Frontal cortex (tissue), 3 donors: ENCODE measurements at regions not wholly inside any gene's neighbourhood (a gene's known extent, or its start where the extent isn't known, plus 50 kb on each side); places are given as distances from the start of the nearest gene placed in this dataset.
"Not testable (repeated sequence)": the region's sequence is repeated elsewhere in the genome, so short reads cannot be mapped to it uniquely, and the experiment has no call there.

Source experiments
- DNase-seq, 2 donors: peaks; one replicate each; pipeline ENCODE4 v3.0.0; 2012; ENCODE audit warnings: low spot score in 2 of 2
- FAIRE-seq: peaks from 2 replicates; lab custom pipeline; 2012; peaks lifted over from hg19 to GRCh38; lab: Jason Lieb, UNC
- donor health status: control.
- donor health status: control.
- donor health status: control.

DNA sequence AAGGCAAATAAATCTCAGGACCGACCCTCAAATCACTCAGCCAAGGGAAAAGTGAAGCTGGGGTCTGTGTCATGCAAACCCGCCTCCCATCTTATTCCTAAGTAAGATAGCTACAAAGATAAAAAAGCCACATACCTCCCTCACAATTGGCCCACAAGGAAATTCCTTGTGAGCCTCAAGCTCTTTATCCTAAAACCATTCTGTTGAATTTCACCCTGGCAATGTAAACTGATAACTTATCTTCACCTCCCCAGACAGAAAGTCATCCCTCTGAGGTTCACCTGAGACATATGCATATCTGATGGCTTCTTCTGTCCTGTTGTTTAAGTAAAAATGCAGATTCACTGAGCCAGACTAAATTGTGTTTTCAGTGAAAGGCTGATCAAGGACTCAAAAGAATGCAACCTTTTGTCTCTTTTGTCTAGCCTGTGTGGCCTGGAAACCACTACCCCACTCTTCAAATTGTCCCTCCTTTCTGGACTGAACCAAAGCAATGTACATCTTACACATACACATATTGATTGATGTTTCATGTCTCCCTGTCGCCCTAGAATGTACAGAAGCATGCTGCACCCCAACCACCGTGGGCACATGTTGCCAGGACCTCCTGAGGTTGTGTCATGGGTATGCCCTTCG lies 91.3 kb downstream of the MFAP3L start:
- no peak for DNase-seq
- no peak for FAIRE-seq

DNA sequence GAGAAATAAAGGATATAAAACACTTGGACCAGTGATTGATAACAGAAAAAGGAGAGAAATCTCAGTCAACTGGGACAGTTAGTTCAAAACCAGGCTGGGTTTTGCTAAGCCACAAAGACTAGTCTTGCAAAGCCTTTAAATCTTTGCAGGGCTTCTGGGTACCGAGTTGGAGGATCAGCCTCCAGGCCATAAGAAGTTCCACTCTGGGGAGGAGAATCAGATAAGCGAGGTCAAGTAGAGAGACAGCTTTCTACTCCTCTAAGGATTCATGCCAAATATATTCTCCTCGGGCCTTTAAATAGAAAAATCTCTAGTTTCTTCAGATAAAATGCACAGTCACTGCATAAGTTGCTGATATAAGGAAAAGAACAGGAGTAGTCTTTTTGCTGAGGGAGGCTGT lies 92.7 kb downstream of the MFAP3L start:
- no peak for FAIRE-seq

DNA sequence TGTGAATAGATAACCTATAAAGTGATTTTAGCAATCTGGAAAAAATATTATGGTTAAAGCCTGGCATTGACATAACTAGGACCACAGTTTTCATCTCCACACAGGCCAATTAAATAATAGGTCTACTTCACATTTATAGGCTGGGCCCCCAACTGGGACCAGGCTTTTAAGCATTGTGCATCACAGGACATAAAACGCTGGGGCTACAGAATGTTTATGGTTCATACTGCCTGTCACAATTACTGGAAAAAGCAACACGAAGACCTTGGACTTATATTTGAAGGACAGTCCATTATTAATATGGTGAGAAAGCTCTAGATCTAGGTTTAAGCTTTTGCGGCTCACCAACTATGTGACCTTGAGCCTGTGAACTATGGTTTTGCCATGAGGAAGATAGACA lies 94.2 kb downstream of the MFAP3L start:
- FAIRE-seq (no peak), DNase-seq (no peak)

More for the DNA sequence above, 92.7 kb downstream of the MFAP3L start:
- DNase-seq: no peak

DNA sequence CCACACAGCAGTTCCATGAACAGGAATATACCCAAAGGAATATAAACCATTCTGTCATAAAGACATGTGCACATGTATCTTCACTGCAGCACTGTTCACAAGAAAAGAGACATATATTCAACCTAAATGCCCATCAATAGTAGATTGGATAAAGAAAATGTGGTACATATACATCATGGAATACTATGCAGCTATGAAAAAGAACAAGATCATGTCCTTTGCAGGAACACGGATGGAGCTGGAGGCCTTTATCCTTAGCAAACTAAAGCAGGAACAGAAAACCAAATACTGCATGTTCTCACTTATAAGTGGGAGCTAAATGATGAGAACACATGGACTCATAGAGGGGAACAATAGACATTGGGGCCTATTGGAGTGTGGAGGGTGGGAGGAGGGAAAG lies 95.4 kb downstream of the MFAP3L start:
- not testable (repeated sequence) for DNase-seq, FAIRE-seq

DNA sequence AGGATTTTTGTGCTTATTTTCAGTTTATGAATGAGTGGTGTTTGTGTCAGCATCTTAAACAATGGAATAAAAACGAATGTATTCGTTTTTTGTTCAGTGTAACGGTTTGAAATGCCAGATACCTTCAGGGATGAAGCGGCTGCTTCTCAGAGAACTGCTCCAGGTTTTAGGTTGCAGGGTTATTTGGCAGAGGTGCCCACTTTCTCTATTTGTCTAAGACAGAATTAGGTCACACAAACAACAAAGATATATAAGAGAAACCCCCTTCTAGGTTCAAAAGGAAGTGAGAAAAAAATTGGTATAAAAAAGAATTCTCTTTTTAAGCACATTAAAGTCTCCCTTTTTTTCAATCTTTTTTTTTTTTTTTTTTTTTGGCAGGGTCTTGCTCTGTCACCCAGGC lies 98.9 kb downstream of the MFAP3L start:
- FAIRE-seq: no peak
- DNase-seq: no peak

DNA sequence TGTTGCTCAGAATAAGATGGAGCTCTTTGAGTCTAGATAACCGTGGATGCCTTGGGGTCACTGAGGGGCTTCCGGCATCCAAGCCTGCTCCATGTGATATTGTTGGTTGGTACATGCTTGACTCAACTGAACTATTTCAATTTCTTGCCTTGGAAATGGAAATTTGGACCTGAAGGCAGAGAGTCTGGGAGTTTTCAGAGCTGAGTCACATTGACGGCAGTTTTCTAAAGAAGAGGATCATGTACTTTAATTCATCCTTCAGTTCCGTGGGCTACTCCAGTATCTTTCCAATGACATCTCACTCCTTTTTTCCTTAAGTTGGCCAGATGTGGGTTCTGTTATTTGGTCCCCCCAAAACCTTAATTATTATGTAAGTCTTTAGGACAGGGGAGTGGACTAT lies 100.5 kb downstream of the MFAP3L start:
- FAIRE-seq: no peak
- no peak for DNase-seq

GRCh38 chr4:169922632-169923276 lies 103.4 kb downstream of the MFAP3L start:
- DNase-seq (no peak), FAIRE-seq (no peak)

DNA sequence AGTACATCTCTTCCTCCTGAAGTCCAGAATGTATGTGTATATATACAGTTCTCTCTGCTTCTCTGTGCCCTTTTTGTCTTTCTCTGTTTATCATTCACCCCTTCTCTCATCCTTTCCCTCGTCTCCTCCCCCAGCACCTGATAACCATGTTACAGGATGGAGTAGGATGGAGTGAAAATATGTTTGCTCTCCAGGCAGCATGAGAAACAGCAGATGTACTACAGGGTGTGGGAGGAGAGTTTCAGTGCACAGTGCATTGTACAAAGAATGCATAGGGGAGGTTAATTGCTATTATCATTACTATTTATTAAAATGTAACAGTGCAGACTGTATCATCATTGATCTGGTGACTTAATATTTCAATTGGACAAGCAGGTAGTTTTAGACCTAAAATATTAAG lies 104.5 kb downstream of the MFAP3L start:
- no peak for DNase-seq
- FAIRE-seq: no peak

DNA sequence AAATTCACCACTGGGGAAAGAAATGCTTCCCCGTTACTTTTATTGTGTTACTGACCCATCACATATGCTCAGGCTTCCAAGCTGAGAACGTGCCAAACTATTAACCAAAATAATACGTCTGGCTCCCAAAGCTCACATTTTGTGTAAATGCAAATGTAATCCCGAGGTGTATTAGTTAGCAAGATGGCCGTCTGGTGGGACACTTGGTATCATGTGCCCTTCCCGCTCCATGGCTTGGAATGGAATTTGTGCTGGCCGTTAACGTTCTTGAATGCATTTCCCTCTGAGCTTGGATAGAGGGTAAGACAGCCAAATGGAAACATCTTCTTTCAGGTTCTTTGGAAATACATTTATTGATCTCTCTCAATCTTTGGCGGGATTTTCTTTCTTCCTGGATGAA lies 105.0 kb downstream of the MFAP3L start:
- no peak for DNase-seq
- FAIRE-seq: no peak

DNA sequence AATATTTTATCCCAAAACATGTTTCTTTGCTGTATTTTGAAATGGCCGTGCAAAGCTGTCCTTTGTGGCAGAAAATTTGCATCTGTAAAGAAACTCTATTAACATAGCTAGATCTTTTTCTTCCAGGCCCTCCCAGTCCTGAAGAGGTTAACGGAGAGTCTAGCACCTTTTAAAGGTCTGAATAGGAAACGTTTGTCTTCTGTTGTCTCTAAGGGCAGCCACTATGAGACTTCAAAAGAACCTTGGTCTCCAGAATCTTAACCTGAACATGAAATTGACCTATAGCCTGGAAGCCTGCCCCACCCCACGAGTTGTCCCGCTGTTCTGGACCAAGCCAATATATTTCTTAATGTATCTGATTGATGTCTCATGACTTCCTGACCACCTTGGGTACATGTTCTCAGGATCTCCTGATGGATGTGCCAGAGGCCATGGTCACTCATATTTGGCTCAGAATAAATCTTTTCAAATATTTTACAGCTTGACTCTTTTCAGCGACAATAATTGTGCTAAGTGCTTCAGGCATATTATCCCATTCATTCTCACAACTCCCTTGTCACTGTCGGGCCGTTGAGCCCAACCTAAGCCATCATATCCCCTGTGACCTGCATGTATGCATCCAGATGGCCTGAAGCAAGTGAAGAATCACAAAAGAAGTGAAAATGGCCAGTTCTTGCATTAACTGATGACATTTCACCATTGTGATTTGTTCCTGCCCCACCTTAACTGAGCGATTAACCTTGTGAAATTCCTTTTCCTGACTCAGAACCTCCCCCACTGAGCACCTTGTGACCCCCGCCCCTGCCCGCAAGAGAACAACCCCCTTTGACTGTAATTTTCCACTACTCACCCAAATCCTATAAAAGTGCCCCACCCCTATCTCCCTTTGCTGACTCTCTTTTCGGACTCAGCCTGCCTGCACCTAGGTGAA lies 106.7 kb downstream of the MFAP3L start:
- not testable (repeated sequence) for FAIRE-seq

DNA sequence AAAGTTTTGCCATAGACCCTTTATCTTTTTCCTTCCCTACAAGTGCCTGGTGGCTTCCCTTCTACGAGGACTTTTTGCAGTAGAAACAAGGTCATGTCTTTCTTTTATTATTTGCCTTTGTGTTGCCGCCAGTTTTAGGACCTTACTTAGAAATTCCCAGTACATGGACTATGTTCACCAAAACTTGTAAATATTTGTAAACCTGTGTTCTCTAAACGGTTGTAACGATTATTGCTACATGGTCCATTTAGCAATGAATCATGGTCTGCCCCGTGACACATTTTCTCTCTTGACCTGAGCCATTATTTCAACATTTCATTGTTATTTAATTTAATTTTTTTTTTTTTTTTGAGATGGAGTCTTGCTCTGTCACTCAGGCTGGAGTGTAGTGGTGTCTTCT lies 110.7 kb downstream of the MFAP3L start:
- DNase-seq (no peak), FAIRE-seq (no peak)

More for the DNA sequence above, 106.7 kb downstream of the MFAP3L start:
- not testable (repeated sequence) for DNase-seq

DNA sequence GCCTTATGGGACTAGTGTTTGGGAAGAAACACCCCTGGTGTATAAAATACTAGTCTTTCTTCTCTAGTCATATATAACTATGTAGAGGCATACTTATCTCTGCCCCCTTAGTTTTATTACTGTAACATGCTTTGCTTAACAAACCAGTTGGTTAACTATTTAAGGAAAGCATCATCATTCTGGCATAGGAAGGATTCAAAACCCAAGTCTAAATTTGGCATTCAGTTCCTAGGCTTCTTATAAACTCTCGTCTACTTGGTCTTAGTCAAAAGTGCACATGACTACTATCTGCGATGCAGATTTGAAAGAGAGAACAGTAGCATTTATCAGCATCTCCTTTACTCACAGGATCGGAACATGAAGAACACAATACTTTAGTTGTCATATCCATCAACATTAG lies 111.3 kb downstream of the MFAP3L start:
- FAIRE-seq: no peak
- DNase-seq: no peak

DNA sequence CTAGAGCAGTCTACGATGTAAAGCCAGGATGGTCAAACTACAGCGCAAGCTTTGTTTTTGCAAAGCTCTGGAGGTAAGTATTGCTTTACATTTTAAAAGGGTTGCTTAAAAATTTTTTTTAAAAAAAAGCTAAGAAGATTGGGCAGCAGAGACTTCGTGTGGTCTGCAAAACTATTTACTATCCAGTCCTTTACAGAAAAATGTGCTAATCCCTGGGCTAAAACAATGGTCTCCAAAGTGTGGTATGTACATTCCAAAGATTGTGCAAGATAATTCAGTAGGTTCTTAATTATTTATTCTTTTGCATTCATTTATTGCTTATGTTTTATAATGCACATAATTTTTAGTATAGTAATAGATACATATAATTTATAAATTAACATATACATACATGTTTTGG lies 113.2 kb downstream of the MFAP3L start:
- DNase-seq (no peak), FAIRE-seq (no peak)

GRCh38 chr4:169909897-169910296 lies 116.3 kb downstream of the MFAP3L start:
- DNase-seq (no peak), FAIRE-seq (no peak)

- DNase-seq (no peak), FAIRE-seq (no peak)
Observed at GRCh38 chr4:169909479-169909878, 116.7 kb downstream of the MFAP3L start.

DNA sequence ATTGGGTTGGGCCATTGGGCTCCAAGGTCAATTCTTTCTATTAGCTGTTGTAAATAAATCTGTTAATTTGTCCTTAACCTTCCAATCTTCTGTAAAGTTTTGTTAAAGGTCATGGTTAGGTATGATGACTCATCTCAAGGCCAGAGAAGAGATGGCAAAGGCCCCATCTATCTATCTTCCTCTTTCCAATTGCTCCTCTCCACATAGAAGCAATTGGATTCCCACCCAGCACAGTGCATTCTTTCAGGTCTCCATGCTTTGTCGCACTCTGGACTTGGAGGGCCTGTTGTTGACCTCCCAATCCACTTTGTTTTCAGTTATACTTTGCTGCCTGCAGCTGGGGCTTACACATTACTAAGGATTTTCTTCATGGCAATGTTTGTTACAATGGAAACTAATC lies 118.5 kb downstream of the MFAP3L start:
- no peak for DNase-seq
- no peak for FAIRE-seq

DNA sequence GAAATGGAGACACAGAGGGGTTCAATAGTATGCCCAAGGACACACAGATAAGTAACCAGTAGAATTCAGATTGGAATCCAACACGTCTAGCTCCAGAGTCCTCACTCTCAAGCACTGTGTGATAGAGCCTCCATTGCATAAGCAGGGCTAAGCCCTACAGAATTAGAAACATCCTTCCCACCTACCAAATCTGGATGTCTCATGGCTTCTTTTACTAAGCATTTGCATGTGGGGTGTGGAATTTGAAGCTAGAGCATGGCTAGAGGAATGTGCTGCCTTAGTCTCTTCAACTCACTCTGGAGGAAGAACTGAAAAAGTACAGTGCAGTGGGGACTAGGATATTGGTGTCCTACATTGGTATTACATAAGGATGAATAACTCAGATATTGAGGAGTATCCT lies 119.4 kb downstream of the MFAP3L start:
- DNase-seq (no peak), FAIRE-seq (no peak)

DNA sequence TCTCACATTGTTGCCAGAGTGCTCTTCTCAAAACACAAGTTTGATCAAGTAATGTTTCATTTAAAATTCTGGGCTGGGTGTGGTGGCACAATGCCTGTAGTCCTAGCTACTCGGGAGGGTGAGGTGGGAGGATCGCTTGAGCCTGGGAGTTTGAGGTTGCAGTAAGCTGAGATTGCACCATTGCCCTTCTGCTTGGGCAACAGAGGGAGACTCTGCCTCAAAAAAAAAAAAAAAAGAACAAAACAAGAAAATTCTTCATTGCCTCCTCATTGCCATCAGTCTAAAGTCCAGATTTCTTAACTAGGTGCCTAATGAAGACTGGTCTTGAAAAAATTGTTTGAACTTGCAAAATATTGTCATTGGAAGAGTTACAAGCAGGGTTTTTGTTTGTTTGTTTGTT lies 120.1 kb downstream of the MFAP3L start:
- FAIRE-seq: no peak
- DNase-seq: no peak

DNA sequence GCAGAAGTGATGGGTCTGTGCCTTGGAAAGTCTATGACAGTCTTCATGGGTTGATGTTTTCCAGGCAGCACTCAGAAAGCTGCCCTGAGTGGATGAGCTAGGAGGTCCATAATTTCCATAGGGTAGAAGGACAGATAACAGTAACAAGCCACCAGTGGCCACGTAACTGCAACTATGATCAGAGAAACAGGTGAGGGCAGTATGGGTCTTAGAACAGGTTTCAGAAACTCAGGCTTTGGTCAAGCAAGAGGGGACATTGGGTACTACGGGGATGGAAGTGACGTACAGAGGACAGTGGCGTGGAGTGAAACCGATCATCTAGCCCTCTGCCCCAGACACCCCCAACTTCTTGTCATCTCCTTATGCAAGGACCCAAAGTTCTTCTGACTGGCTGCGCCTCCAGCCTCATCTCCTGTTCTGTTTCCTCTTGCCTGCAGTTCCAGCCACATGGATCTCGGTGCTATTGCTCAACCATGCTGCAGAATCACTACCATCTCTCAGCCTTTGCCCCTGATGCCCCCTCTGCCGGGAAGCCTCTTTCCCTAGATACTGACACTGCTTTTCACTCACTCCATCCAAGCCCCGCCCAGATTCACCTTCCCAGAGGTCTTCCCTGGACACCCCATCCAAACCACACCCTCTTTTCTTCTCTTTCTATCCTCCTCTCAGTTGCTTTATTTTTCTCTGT lies 123.4 kb downstream of the MFAP3L start:
- FAIRE-seq: no peak
- DNase-seq: no peak

- DNase-seq (no peak), FAIRE-seq (no peak)
Observed at GRCh38 chr4:169900241-169900845, 125.9 kb downstream of the MFAP3L start.
